NCI-H1930 (cell line): ENCODE measurements at regions not wholly inside any gene's neighbourhood (a gene's known extent, or its start where the extent isn't known, plus 50 kb on each side); places are given as distances from the start of the nearest gene placed in this dataset.

Source experiments
- DNase-seq, 2 experiments: peaks; one replicate each; lab custom pipeline; 2025; lab: John Stamatoyannopoulos, UW

GRCh38 chr4:53688186-53688790 is 97.0 kb upstream of the LNX1 start:
- DNase-seq = no peak

GRCh38 chr4:53686521-53686920 is 95.2 kb upstream of the LNX1 start:
- no peak for DNase-seq

GRCh38 chr4:53684136-53685130 is 93.1 kb upstream of the LNX1 start:
- no peak for DNase-seq

- no peak for DNase-seq
These were observed 91.6 kb upstream of the LNX1 start for GRCh38 chr4:53682908-53683307.

GRCh38 chr4:53682196-53682595 is 90.9 kb upstream of the LNX1 start:
- DNase-seq = no peak

- DNase-seq = no peak
These were observed 89.3 kb upstream of the LNX1 start for GRCh38 chr4:53680598-53680997.

GRCh38 chr4:53680168-53680567 is 88.9 kb upstream of the LNX1 start:
- no peak for DNase-seq

- DNase-seq = no peak
These were observed 85.2 kb upstream of the LNX1 start for GRCh38 chr4:53676402-53676871.

- DNase-seq = no peak
These were observed 83.6 kb upstream of the LNX1 start for GRCh38 chr4:53674903-53675302.

- no peak for DNase-seq
These were observed 81.6 kb upstream of the LNX1 start for GRCh38 chr4:53672873-53673272.

GRCh38 chr4:53671757-53672156 is 80.5 kb upstream of the LNX1 start:
- DNase-seq = peak; percentile 30 to 35

GRCh38 chr4:53659737-53660136 is 68.5 kb upstream of the LNX1 start:
- DNase-seq = no peak

- no peak for DNase-seq
These were observed 67.8 kb upstream of the LNX1 start for GRCh38 chr4:53659112-53659511.

- DNase-seq = no peak
These were observed 66.7 kb upstream of the LNX1 start for GRCh38 chr4:53658029-53658428.

GRCh38 chr4:53656421-53656981 is 65.2 kb upstream of the LNX1 start:
- DNase-seq = peak in 1 of 2 experiments; percentile 51

GRCh38 chr4:53654300-53654758 is 63.0 kb upstream of the LNX1 start:
- peak in 1 of 2 experiments; percentile 56 for DNase-seq

- DNase-seq = peak; percentile 95 to 97
These were observed 62.3 kb upstream of the LNX1 start for GRCh38 chr4:53653484-53654053.

- DNase-seq = no peak
These were observed 60.0 kb upstream of the LNX1 start for GRCh38 chr4:53651156-53651735.

- DNase-seq = no peak
These were observed 58.1 kb upstream of the LNX1 start for GRCh38 chr4:53649357-53649756.

- no peak for DNase-seq
These were observed 56.3 kb upstream of the LNX1 start for GRCh38 chr4:53647547-53647946.

- peak; percentile 78 to 87 for DNase-seq
These were observed 55.5 kb upstream of the LNX1 start for GRCh38 chr4:53646795-53647194.

GRCh38 chr4:53645108-53645507 is 53.8 kb upstream of the LNX1 start:
- DNase-seq = no peak
